ENCODE measurements at regions not wholly inside any gene's neighbourhood (a gene's known extent, or its start where the extent isn't known, plus 50 kb on each side); places are given as distances from the start of the nearest gene placed in this dataset.
"Not testable (repeated sequence)": the region's sequence is repeated elsewhere in the genome, so short reads cannot be mapped to it uniquely, and the experiment has no call there.

- DNase-seq (ENCODE audit: low read depth): no peak
- no peak for TF ChIP-seq CTCF (conservative IDR thresholded peaks at IDR 0.05; ENCODE audit: low read depth, low read length)
- H3K4me3 ChIP-seq (ENCODE audit: low read depth, low read length): no peak overlapping the region
Observed at GRCh38 chr2:113361051-113361450, 76.4 kb upstream of the ZNG1B start.

GRCh38 chr2:113357071-113357470, 78.3 kb upstream of the PAX8 start:
- no peak overlapping the region for H3K4me3 ChIP-seq (ENCODE audit: low read depth, low read length)
- DNase-seq (ENCODE audit: low read depth): no peak
- TF ChIP-seq CTCF (conservative IDR thresholded peaks at IDR 0.05; ENCODE audit: low read depth, low read length): no peak

GRCh38 chr2:113356284-113356683, 77.6 kb upstream of the PAX8 start:
- DNase-seq (ENCODE audit: low read depth); H3K4me3 ChIP-seq (ENCODE audit: low read depth, low read length): not testable (repeated sequence)

GRCh38 chr2:113355339-113356015, 76.8 kb upstream of the PAX8 start:
- not testable (repeated sequence) for DNase-seq (ENCODE audit: low read depth); H3K4me3 ChIP-seq (ENCODE audit: low read depth, low read length)

GRCh38 chr2:113351375-113352355, 72.9 kb upstream of the PAX8 start:
- no peak for DNase-seq (ENCODE audit: low read depth)
- H3K4me3 ChIP-seq (ENCODE audit: low read depth, low read length): no peak overlapping the region
- TF ChIP-seq CTCF (conservative IDR thresholded peaks at IDR 0.05; ENCODE audit: low read depth, low read length): no peak

GRCh38 chr2:113343800-113344199, 65.1 kb upstream of the PAX8 start:
- not testable (repeated sequence) for H3K4me3 ChIP-seq (ENCODE audit: low read depth, low read length); DNase-seq (ENCODE audit: low read depth)

GRCh38 chr2:113342650-113343049, 63.9 kb upstream of the PAX8 start:
- TF ChIP-seq CTCF (conservative IDR thresholded peaks at IDR 0.05; ENCODE audit: low read depth, low read length): no peak
- DNase-seq (ENCODE audit: low read depth): no peak
- no peak overlapping the region for H3K4me3 ChIP-seq (ENCODE audit: low read depth, low read length)

GRCh38 chr2:113341870-113342253, 63.1 kb upstream of the PAX8 start:
- not testable (repeated sequence) for DNase-seq (ENCODE audit: low read depth); H3K4me3 ChIP-seq (ENCODE audit: low read depth, low read length)

Data from epithelial cell of proximal tubule (primary cell).